H1 (cell line): ENCODE measurements at regions not wholly inside any gene's neighbourhood (a gene's known extent, or its start where the extent isn't known, plus 50 kb on each side); places are given as distances from the start of the nearest gene placed in this dataset.

Experiments used
- CTCF ChIA-PET: fragments of 300-600 bp; sonication (Branson Sonifier 250); formaldehyde crosslinking; loops from one replicate; lab custom pipeline; 2021; ENCODE audit not compliant: partially characterized antibody; lab: Charles Lee
- POLR2A ChIA-PET: fragments of 300-600 bp; sonication (Branson Sonifier 250); formaldehyde crosslinking; loops from one replicate; lab custom pipeline; 2021; ENCODE audit warnings: inconsistent platforms; ENCODE audit not compliant: partially characterized antibody; lab: Charles Lee
- DNase-seq, 2 experiments: peaks; one replicate each; pipeline versions ENCODE4 v3.0.0 to v3.0.0-alpha.2; 2010 to 2022; ENCODE audit warnings: low spot score in 2 of 2, low read depth in 1 of 2, mixed read lengths in 1 of 2
- FAIRE-seq: peaks from 2 replicates; lab custom pipeline; 2011; peaks lifted over from hg19 to GRCh38; lab: Jason Lieb, UNC
- H2AFZ ChIP-seq: 2 replicates; pipeline ENCODE4 v1.8.1; 2012; ENCODE audit warnings: low read length, inconsistent platforms
- H2AK5ac ChIP-seq: 2 replicates; pipeline ENCODE4 v1.6.1; 2013; ENCODE audit warnings: low read depth, low read length
- H2BK120ac ChIP-seq: replicated peaks from 2 replicates; pipeline ENCODE3; 2013; ENCODE audit warnings: low read depth, low read length, inconsistent platforms
- H2BK12ac ChIP-seq: 2 replicates; pipeline ENCODE4 v1.6.1; 2013; ENCODE audit warnings: low read depth, low read length
- H2BK15ac ChIP-seq: 2 replicates; pipeline ENCODE4 v1.6.1; 2013; ENCODE audit warnings: low read length
- H2BK20ac ChIP-seq: 2 replicates; pipeline ENCODE4 v1.6.1; 2013; ENCODE audit warnings: low read length
- H2BK5ac ChIP-seq: 2 replicates; pipeline ENCODE4 v1.6.1; 2013; ENCODE audit warnings: low read depth, low read length
- H3K14ac ChIP-seq: 2 replicates; pipeline ENCODE4 v1.6.1; 2013; ENCODE audit warnings: inconsistent platforms; ENCODE audit not compliant: insufficient read length
- H3K18ac ChIP-seq: 2 replicates; pipeline ENCODE4 v1.6.1; 2013; ENCODE audit warnings: low read length; ENCODE audit errors: extremely low read depth
- H3K23ac ChIP-seq: 2 replicates; pipeline ENCODE4 v1.6.1; 2013; ENCODE audit warnings: inconsistent platforms; ENCODE audit not compliant: insufficient read length
- H3K23me2 ChIP-seq: 2 replicates; pipeline ENCODE4 v1.6.1; 2013; ENCODE audit warnings: low read depth, low read length
- H3K27ac ChIP-seq: 2 replicates; pipeline ENCODE4 v1.6.1; 2011; ENCODE audit warnings: low read depth, low read length, inconsistent platforms
- H3K27me3 ChIP-seq, 4 experiments: replicated peaks in 1 of 4; 1 replicate in 1 of 4; 2 replicates in 3 of 4; pipeline versions ENCODE4 v1.6.1 to v1.8.1; 2011 to 2013; ENCODE audit warnings: low read length in 3 of 4, mild to moderate bottlenecking in 3 of 4, inconsistent platforms in 2 of 4, mixed read lengths in 2 of 4, moderate library complexity in 1 of 4; ENCODE audit not compliant: control insufficient read depth in 3 of 4, insufficient read depth in 3 of 4; ENCODE audit errors: extremely low read depth in 1 of 4
- H3K36me3 ChIP-seq, 4 experiments: 2 replicates each; pipeline versions ENCODE4 v1.6.1 to v1.8.1; 2011 to 2013; ENCODE audit warnings: mild to moderate bottlenecking in 4 of 4, low read length in 3 of 4, moderate library complexity in 2 of 4, control low read depth in 1 of 4, inconsistent platforms in 1 of 4; ENCODE audit not compliant: insufficient read depth in 4 of 4, control insufficient read depth in 2 of 4
- H3K4ac ChIP-seq: replicated peaks from 2 replicates; pipeline ENCODE3; 2013; ENCODE audit warnings: low read length, low read depth, mixed read lengths, inconsistent platforms; ENCODE audit not compliant: insufficient read length
- H3K4me1 ChIP-seq, 4 experiments: replicated peaks in 1 of 4; 1 replicate in 1 of 4; 2 replicates in 3 of 4; pipeline versions ENCODE4 v1.6.1 to v1.8.1; 2011 to 2013; ENCODE audit warnings: low read length in 3 of 4, inconsistent platforms in 2 of 4, mixed read lengths in 1 of 4; ENCODE audit not compliant: insufficient read depth in 4 of 4, control insufficient read depth in 3 of 4
- H3K4me2 ChIP-seq, 2 experiments: 2 replicates each; pipeline versions ENCODE4 v1.6.1 to v1.8.1; 2011 to 2013; ENCODE audit warnings: low read depth in 2 of 2, low read length in 2 of 2, control low read depth in 1 of 2, inconsistent platforms in 1 of 2, mild to moderate bottlenecking in 1 of 2; ENCODE audit not compliant: insufficient read depth in 1 of 2
- H3K4me3 ChIP-seq, 4 experiments: fragments of 200-600, 300-600 bp in 1 of 4; sonication (generic), shearing (Covaris generic), sonication (Bioruptor Twin) in 1 of 4; 2 replicates each; pipeline versions ENCODE4 v1.5.1 to v1.8.1; 2011 to 2016; ENCODE audit warnings: low read length in 4 of 4, low read depth in 3 of 4, control low read depth in 2 of 4, inconsistent platforms in 2 of 4, mild to moderate bottlenecking in 2 of 4, mixed read lengths in 1 of 4, moderate library complexity in 1 of 4; ENCODE audit not compliant: insufficient read depth in 2 of 4; ENCODE audit errors: extremely low read depth in 1 of 4
- H3K56ac ChIP-seq: replicated peaks from 2 replicates; pipeline ENCODE3; 2013; ENCODE audit warnings: low read depth, mild to moderate bottlenecking, mixed read lengths, low read length, inconsistent platforms; ENCODE audit not compliant: insufficient read length
- H3K79me1 ChIP-seq: 2 replicates; pipeline ENCODE4 v1.6.1; 2013; ENCODE audit warnings: low read depth, low read length, control low read depth
- H3K79me2 ChIP-seq, 2 experiments: 2 replicates each; pipeline versions ENCODE4 v1.6.1 to v1.8.1; 2012 to 2013; ENCODE audit warnings: low read length in 2 of 2, mild to moderate bottlenecking in 2 of 2, inconsistent platforms in 1 of 2; ENCODE audit not compliant: insufficient read depth in 2 of 2, control insufficient read depth in 1 of 2
- H3K9ac ChIP-seq, 4 experiments: replicated peaks in 1 of 4; 1 replicate in 1 of 4; 2 replicates in 3 of 4; pipeline versions ENCODE4 v1.6.1 to v1.8.1; 2011 to 2013; ENCODE audit warnings: low read depth in 3 of 4, low read length in 3 of 4, control low read depth in 2 of 4, mild to moderate bottlenecking in 2 of 4, moderate library complexity in 2 of 4, inconsistent platforms in 1 of 4; ENCODE audit errors: extremely low read depth in 1 of 4
- H3K9me3 ChIP-seq, 2 experiments: 2 replicates each; pipeline versions ENCODE4 v1.6.1 to v1.8.1; 2012 to 2013; ENCODE audit warnings: mild to moderate bottlenecking in 2 of 2, moderate library complexity in 2 of 2, control low read depth in 1 of 2, inconsistent platforms in 1 of 2, low read depth in 1 of 2, low read length in 1 of 2, mixed read lengths in 1 of 2; ENCODE audit not compliant: insufficient read depth in 2 of 2
- H4K20me1 ChIP-seq, 2 experiments: replicated peaks in 1 of 2; 2 replicates each; pipeline versions ENCODE3 to v1.8.1; 2011 to 2013; ENCODE audit warnings: inconsistent platforms in 2 of 2, low read length in 2 of 2, mild to moderate bottlenecking in 1 of 2; ENCODE audit not compliant: insufficient read depth in 2 of 2, control insufficient read depth in 1 of 2
- H4K5ac ChIP-seq: 2 replicates; pipeline ENCODE4 v1.6.1; 2013; ENCODE audit warnings: low read length, low read depth, mixed read lengths, inconsistent platforms; ENCODE audit not compliant: insufficient read length
- H4K8ac ChIP-seq: 2 replicates; pipeline ENCODE4 v1.8.0; 2013; ENCODE audit warnings: mild to moderate bottlenecking, moderate library complexity, low read length, inconsistent platforms; ENCODE audit not compliant: insufficient read depth; ENCODE audit errors: extremely low read depth
- H4K91ac ChIP-seq: replicated peaks from 2 replicates; pipeline ENCODE3; 2013; ENCODE audit warnings: low read length, mixed read lengths, inconsistent platforms; ENCODE audit not compliant: insufficient read length
- CBX5 ChIP-seq: fragments of 300-800, 300-1000 bp; sonication (generic); IDR thresholded peaks from 2 replicates; pipeline ENCODE4 v1.7.1; 2016; ENCODE audit warnings: antibody characterized with exemption, low read length, low read depth
- CBX8 ChIP-seq: fragments of 300-800, 300-1000 bp; sonication (generic); IDR thresholded peaks from 2 replicates; pipeline ENCODE4 v1.7.1; 2016; ENCODE audit warnings: low read depth, low read length, borderline replicate concordance
- CHD1 ChIP-seq: IDR thresholded peaks from 2 replicates; pipeline ENCODE4 v1.6.1; 2012; ENCODE audit warnings: low read depth, low read length, improper control_type of control experiment
- GTF2F1 ChIP-seq: IDR thresholded peaks from 2 replicates; pipeline ENCODE4 v1.6.1; 2012; ENCODE audit warnings: low read depth, low read length, improper control_type of control experiment, borderline replicate concordance
- HDAC2 ChIP-seq, 2 experiments: fragments of 300-600 bp in 1 of 2; sonication (generic) in 1 of 2; IDR thresholded peaks; 2 replicates each; pipeline ENCODE4 v1.6.1; 2011 to 2012; ENCODE audit warnings: low read depth in 2 of 2, low read length in 2 of 2, mild to moderate bottlenecking in 2 of 2, moderate library complexity in 2 of 2, borderline replicate concordance in 1 of 2, inconsistent platforms in 1 of 2
- HDAC6 ChIP-seq: IDR thresholded peaks from one replicate; pipeline ENCODE4 v1.7.1; 2012; ENCODE audit warnings: low read depth, mild to moderate bottlenecking, inconsistent platforms, low read length, moderate library complexity
- POU5F1 ChIP-seq: IDR thresholded peaks from 2 replicates; pipeline ENCODE4 v1.6.1; 2011; ENCODE audit warnings: low read depth, mild to moderate bottlenecking, low read length, moderate library complexity
- RAD21 ChIP-seq, 2 experiments: IDR thresholded peaks in 1 of 2; conservative IDR thresholded peaks in 1 of 2; 2 replicates each; pipeline ENCODE4 v1.6.1; 2011; ENCODE audit warnings: low read depth in 2 of 2, low read length in 2 of 2, improper control_type of control experiment in 1 of 2, inconsistent platforms in 1 of 2, mild to moderate bottlenecking in 1 of 2, moderate library complexity in 1 of 2
- RBBP5 ChIP-seq: IDR thresholded peaks from 2 replicates; pipeline ENCODE4 v1.7.1; 2012; ENCODE audit warnings: low read depth, mild to moderate bottlenecking, inconsistent platforms, low read length, moderate library complexity, borderline replicate concordance
- RXRA ChIP-seq: IDR thresholded peaks from 2 replicates; pipeline ENCODE4 v1.6.1; 2011; ENCODE audit warnings: low read depth, mild to moderate bottlenecking, low read length, moderate library complexity; ENCODE audit not compliant: insufficient read depth
- SAP30 ChIP-seq: fragments of 300-600 bp; sonication (generic); IDR thresholded peaks from 2 replicates; pipeline ENCODE4 v1.7.1; 2012; ENCODE audit warnings: low read length, moderate library complexity, mild to moderate bottlenecking, inconsistent platforms; ENCODE audit not compliant: insufficient read depth, insufficient replicate concordance
- SIRT6 ChIP-seq: IDR thresholded peaks from one replicate; pipeline ENCODE4 v1.7.1; 2012; ENCODE audit warnings: low read length, inconsistent platforms
- SIX5 ChIP-seq: IDR thresholded peaks from 2 replicates; pipeline ENCODE4 v1.6.1; 2011; ENCODE audit warnings: mild to moderate bottlenecking, low read depth, low read length
- SP4 ChIP-seq: IDR thresholded peaks from 2 replicates; pipeline ENCODE4 v1.6.1; 2012; ENCODE audit warnings: low read length, inconsistent platforms
- SUZ12 ChIP-seq: fragments of 200-600 bp; sonication (generic); IDR thresholded peaks from 2 replicates; pipeline ENCODE4 v1.6.1; 2012; ENCODE audit warnings: mild to moderate bottlenecking, inconsistent platforms, low read length, moderate library complexity, mixed read lengths
- ZNF274 ChIP-seq: IDR thresholded peaks from 2 replicates; pipeline ENCODE4 v1.7.0; 2012; ENCODE audit warnings: low read length, borderline replicate concordance; ENCODE audit errors: extremely low read depth

DNA sequence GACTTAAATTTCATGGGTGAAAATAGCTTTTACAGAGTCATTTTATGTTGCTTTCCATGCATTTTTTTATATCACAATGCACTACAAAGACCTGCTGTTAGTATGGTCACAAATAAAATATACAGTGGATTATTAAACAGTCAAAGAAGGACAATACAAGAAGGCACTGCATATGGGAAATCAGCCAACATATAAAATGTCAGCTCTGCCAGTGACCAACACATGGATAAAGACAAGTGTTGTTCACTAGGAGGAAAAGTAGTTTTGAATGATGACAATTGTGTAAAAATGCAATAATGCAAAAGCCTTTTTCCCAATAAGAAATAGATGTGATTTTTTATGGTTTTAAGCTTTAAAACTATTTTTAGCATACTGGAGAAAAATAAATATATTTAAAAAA, 425.3 kb upstream of the CBLB start:
- H3K4me2 ChIP-seq: no peak overlapping the region
- no peak overlapping the region for H2BK5ac ChIP-seq
- no peak overlapping the region for H2AFZ ChIP-seq
- H3K56ac ChIP-seq: no peak overlapping the region
- no peaks in the 10 kb centered on the region for H3K23me2 ChIP-seq
- H2BK15ac ChIP-seq: no peak overlapping the region
- CTCF ChIA-PET: interaction anchor here (0.6 to 2.4 kb wide), 3 partner anchors 18 to 294 kb away, joined by 3 to 5 read pairs (median 3); no protein-coding TSS in a partner anchor
- no peak overlapping the region for H3K18ac ChIP-seq
- no peak overlapping the region for H2AK5ac ChIP-seq
- H2BK20ac ChIP-seq: no peak overlapping the region
- H4K20me1 ChIP-seq: no peaks in the 10 kb centered on the region
- no peak overlapping the region for H4K8ac ChIP-seq
- POLR2A ChIA-PET: no interaction called here
- H3K9me3 ChIP-seq: no peaks in the 10 kb centered on the region
- H4K5ac ChIP-seq: no peak overlapping the region
- H3K23ac ChIP-seq: no peak overlapping the region
- H2BK12ac ChIP-seq: no peak overlapping the region
- no peak overlapping the region for H3K4ac ChIP-seq
- no peak overlapping the region for H4K91ac ChIP-seq
- FAIRE-seq (no peak), DNase-seq (no peak)
- H3K14ac ChIP-seq: no peak overlapping the region
- peaks cover 0 to 7% (median 0%) of the 10 kb centered on the region in 4 experiments; a peak in 2 of 7 replicates for H3K4me1 ChIP-seq
- no peak overlapping the region for H3K9ac ChIP-seq
- H2BK120ac ChIP-seq: no peak overlapping the region
- H3K79me2 ChIP-seq: no peaks in the 10 kb centered on the region
- no peak overlapping the region for H3K4me3 ChIP-seq
- H3K36me3 ChIP-seq: no peaks in the 10 kb centered on the region
- no peak overlapping the region for H3K27ac ChIP-seq
- H3K79me1 ChIP-seq: no peaks in the 10 kb centered on the region
- H3K27me3 ChIP-seq: no peaks in the 10 kb centered on the region
- TF ChIP-seq SIX5 (no peak), SP4 (no peak), RXRA (no peak), POU5F1 (no peak), GTF2F1 (no peak), CHD1 (no peak), ZNF274 (no peak), SIRT6 (no peak), RAD21 (IDR thresholded peaks at IDR 0.05 in 1 of 2, conservative IDR thresholded peaks at IDR 0.05 in 1 of 2; ENCODE audit: low read depth in 2 of 2, low read length in 2 of 2) (no peak), RBBP5 (no peak), HDAC2 (IDR thresholded peaks at IDR 0.05; ENCODE audit: borderline replicate concordance in 1 of 2, low read depth in 2 of 2, low read length in 2 of 2) (no peak), CBX8 (no peak), HDAC6 (no peak), SAP30 (no peak), CBX5 (no peak), SUZ12 (no peak)
